ENCODE measurements at regions not wholly inside any gene's neighbourhood (a gene's known extent, or its start where the extent isn't known, plus 50 kb on each side); places are given as distances from the start of the nearest gene placed in this dataset.

GRCh38 chrX:65595460-65595876, 60.9 kb upstream of the LAS1L start:
- TF ChIP-seq CTCF (IDR thresholded peaks at IDR 0.05) = peak; percentile 86
- Histone ChIP-seq H3K9me3 (no peaks in the 10 kb centered on the region), H3K36me3 (ENCODE audit: low read depth) (no peaks in the 10 kb centered on the region), H3K4me1 (ENCODE audit: low read depth) (peaks cover 2% of the 10 kb centered on the region), H3K4me3 (no peak overlapping the region)
- DNase-seq (peak; percentile 88 to 100 (median 89)), ATAC-seq (peak; percentile 98)
- intact Hi-C loops (cut with DNase I, micrococcal nuclease) = loop anchor here in 1 of 2 donors (10.0 kb wide), 1 partner anchor 109 kb away; no protein-coding TSS in a partner anchor

- Histone ChIP-seq H3K36me3 (ENCODE audit: low read depth) (no peaks in the 10 kb centered on the region), H3K4me1 (ENCODE audit: low read depth) (peaks cover 2% of the 10 kb centered on the region), H3K4me3 (no peak overlapping the region), H3K9me3 (no peaks in the 10 kb centered on the region)
- no peak for TF ChIP-seq CTCF (IDR thresholded peaks at IDR 0.05)
- intact Hi-C loops (cut with DNase I, micrococcal nuclease) = loop anchor here in 1 of 2 donors (10.0 kb wide), 1 partner anchor 114 kb away; no protein-coding TSS in a partner anchor
- no peak for ATAC-seq
- DNase-seq = no peak
These were observed 56.6 kb upstream of the LAS1L start for GRCh38 chrX:65591206-65591605.

- Histone ChIP-seq H3K9me3 (no peaks in the 10 kb centered on the region), H3K36me3 (ENCODE audit: low read depth) (no peaks in the 10 kb centered on the region), H3K4me1 (ENCODE audit: low read depth) (no peaks in the 10 kb centered on the region), H3K4me3 (no peak overlapping the region)
- DNase-seq (no peak), ATAC-seq (no peak)
- TF ChIP-seq CTCF (IDR thresholded peaks at IDR 0.05) = no peak
- intact Hi-C loops (cut with DNase I, micrococcal nuclease) = loop anchor here (10.0 kb wide), 1 partner anchor 395 kb away; no protein-coding TSS in a partner anchor
These were observed 54.7 kb upstream of the LAS1L start for GRCh38 chrX:65589304-65589703.

- Histone ChIP-seq H3K9me3 (no peaks in the 10 kb centered on the region), H3K4me3 (no peak overlapping the region), H3K4me1 (ENCODE audit: low read depth) (no peaks in the 10 kb centered on the region), H3K36me3 (ENCODE audit: low read depth) (no peaks in the 10 kb centered on the region)
- no peak for TF ChIP-seq CTCF (IDR thresholded peaks at IDR 0.05)
- intact Hi-C loops (cut with DNase I, micrococcal nuclease) = loop anchor here (10.0 kb wide), 1 partner anchor 396 kb away; no protein-coding TSS in a partner anchor
- peak; percentile 11 for ATAC-seq
- no peak for DNase-seq
These were observed 54.2 kb upstream of the LAS1L start for GRCh38 chrX:65588795-65589194.

- peak; percentile 84 to 88 (median 88) for DNase-seq
- no peak for TF ChIP-seq CTCF (IDR thresholded peaks at IDR 0.05)
- ATAC-seq = peak; percentile 88
- intact Hi-C loops (cut with DNase I, micrococcal nuclease) = loop anchor here (10.0 kb wide), 1 partner anchor 397 kb away; no protein-coding TSS in a partner anchor
- no peaks in the 10 kb centered on the region for H3K9me3 ChIP-seq
- H3K4me3 ChIP-seq = no peak overlapping the region
- H3K4me1 ChIP-seq (ENCODE audit: low read depth) = no peaks in the 10 kb centered on the region
- H3K36me3 ChIP-seq (ENCODE audit: low read depth) = no peaks in the 10 kb centered on the region
These were observed 53.3 kb upstream of the LAS1L start for GRCh38 chrX:65587616-65588526.

All from mucosa of descending colon (tissue), 3 donors.